ENCODE measurements at regions not wholly inside any gene's neighbourhood (a gene's known extent, or its start where the extent isn't known, plus 50 kb on each side); places are given as distances from the start of the nearest gene placed in this dataset.

DNA sequence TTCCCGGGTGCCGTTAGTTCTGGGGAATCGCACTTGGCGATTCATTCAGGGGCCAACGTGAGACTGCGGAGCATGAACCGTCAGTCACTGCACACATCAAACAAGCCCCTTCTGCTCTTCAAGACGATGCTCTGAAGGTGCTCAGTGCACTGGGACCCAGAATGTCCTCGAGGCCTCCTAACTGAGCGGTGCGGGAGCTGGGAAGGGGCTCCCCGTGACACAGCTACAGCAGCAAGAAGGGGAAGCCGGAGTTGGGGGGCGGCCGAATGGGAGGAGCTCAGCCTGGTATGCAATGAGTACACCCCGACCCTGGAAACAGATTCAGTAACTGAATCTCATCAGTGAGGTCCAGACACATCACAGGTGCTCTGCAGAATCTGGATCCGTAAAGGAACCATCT lies 150.8 kb downstream of the SHANK2 start (continued):
- TF ChIP-seq REST (IDR thresholded peaks at IDR 0.05; ENCODE audit: borderline replicate concordance) (no peak), REST (CRISPR knock-in tag; IDR thresholded peaks at IDR 0.05; ENCODE audit: low read depth) (no peak), MYNN (IDR thresholded peaks at IDR 0.05) (no peak), MYNN (CRISPR knock-in tag; IDR thresholded peaks at IDR 0.05) (no peak), RNF2 (IDR thresholded peaks at IDR 0.05) (no peak), ZNF280B (CRISPR knock-in tag; IDR thresholded peaks at IDR 0.05) (no peak), AFF1 (IDR thresholded peaks at IDR 0.05; ENCODE audit: low read depth in 1 of 2, partially characterized antibody in 2 of 2) (no peak)
- TF ChIP-seq, protein P1, sequence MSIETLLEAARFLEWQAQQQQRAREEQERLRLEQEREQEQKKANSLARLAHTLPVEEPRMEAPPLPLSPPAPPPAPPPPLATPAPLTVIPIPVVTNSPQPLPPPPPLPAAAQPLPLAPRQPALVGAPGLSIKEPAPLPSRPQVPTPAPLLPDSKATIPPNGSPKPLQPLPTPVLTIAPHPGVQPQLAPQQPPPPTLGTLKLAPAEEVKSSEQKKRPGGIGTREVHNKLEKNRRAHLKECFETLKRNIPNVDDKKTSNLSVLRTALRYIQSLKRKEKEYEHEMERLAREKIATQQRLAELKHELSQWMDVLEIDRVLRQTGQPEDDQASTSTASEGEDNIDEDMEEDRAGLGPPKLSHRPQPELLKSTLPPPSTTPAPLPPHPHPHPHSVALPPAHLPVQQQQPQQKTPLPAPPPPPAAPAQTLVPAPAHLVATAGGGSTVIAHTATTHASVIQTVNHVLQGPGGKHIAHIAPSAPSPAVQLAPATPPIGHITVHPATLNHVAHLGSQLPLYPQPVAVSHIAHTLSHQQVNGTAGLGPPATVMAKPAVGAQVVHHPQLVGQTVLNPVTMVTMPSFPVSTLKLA (conservative IDR thresholded peaks at IDR 0.05): no peak
